CD1c-positive myeloid dendritic cell (primary cell): ENCODE measurements at regions not wholly inside any gene's neighbourhood (a gene's known extent, or its start where the extent isn't known, plus 50 kb on each side); places are given as distances from the start of the nearest gene placed in this dataset.
"Not testable (repeated sequence)": the region's sequence is repeated elsewhere in the genome, so short reads cannot be mapped to it uniquely, and the experiment has no call there.

Source experiments
- DNase-seq: peaks from one replicate; pipeline ENCODE4 v3.0.0-alpha.2; 2016; ENCODE audit errors: extremely low spot score

DNA sequence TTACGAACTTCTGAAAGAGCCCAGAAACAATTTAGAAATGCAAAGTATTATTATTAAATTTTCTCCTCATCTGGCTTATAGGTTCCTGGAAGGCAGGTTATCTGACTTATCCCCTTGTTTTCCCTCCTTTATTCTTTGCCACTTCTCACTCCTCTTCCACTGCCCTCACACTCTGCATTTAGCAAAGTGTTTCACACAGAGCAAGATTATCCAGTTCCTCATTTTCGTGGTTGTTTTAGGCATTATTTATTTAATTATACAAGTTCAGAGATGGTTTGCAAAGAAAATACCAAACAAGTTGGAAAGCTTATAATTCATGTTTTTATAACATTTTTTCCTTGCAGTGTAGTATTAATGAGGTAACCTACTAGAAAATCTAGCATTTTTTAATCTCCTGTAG, 544.9 kb downstream of the NSUN3 start:
- no peak for DNase-seq

- no peak for DNase-seq
These were observed 547.0 kb downstream of the NSUN3 start for GRCh38 chr3:94609908-94610307.

DNA sequence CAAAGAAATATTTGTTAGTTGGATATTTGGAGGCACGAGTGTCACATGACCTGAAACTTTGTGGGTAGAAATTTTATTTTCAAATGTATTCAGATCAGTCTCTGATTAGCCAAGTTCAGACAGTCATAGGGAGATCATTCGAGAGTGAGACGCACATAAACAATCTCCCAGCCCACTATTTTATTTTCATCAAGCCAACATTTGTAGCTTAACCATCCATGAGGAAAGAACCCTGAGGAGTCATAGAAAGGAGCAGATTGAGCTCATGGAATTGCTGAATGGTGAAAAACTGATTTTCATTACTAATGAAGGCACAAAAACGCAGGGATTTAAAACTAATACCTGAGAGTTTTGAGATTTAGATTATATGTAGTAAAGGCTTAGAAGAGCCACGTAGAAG, 548.7 kb downstream of the NSUN3 start:
- no peak for DNase-seq

- DNase-seq: no peak
These were observed 549.8 kb downstream of the NSUN3 start for GRCh38 chr3:94612631-94613030.

GRCh38 chr3:94614192-94614591, 551.3 kb downstream of the NSUN3 start:
- DNase-seq: no peak

- DNase-seq: no peak
These were observed 552.6 kb downstream of the NSUN3 start for GRCh38 chr3:94615275-94616065.

DNA sequence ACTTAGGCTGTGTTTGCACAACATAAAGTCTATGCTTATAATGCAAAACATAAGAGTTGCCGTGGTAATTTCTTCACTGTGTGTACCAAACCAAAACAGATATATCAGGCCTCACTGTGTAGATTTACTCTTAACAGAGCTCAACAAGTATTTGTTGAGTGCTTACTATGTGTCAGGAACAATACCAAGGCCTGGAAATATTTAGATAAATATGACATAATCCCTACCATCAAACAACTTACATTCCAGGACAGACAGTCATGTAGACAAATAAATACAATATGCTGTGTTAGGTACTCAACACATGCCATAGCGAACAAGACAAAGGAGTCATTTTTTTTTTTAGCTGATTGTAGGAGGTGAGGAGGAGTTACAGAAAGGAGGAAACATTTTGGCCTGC, 554.0 kb downstream of the NSUN3 start:
- DNase-seq: no peak

DNA sequence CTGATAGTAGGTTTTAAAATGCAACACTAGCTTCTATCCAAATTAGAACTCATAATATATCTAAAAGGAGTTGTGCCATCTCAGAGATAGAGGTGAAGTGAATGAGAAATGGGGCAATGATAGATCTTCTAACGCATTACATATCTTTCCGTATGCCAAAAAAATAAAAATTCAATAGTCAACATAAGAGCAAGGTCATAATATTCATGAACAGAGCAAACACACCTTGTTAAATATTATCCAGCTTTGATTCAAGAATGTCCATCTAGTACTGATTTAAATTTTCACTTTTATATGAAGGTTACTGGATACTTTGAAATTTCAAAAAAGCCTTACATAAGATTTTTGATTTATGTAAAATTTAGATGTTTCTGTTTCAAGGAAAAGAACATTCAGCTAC, 554.5 kb downstream of the NSUN3 start:
- no peak for DNase-seq

GRCh38 chr3:94619643-94620042, 556.8 kb downstream of the NSUN3 start:
- no peak for DNase-seq

GRCh38 chr3:94626573-94626972, 563.7 kb downstream of the NSUN3 start:
- no peak for DNase-seq

GRCh38 chr3:94627689-94628088, 564.8 kb downstream of the NSUN3 start:
- DNase-seq: no peak

DNA sequence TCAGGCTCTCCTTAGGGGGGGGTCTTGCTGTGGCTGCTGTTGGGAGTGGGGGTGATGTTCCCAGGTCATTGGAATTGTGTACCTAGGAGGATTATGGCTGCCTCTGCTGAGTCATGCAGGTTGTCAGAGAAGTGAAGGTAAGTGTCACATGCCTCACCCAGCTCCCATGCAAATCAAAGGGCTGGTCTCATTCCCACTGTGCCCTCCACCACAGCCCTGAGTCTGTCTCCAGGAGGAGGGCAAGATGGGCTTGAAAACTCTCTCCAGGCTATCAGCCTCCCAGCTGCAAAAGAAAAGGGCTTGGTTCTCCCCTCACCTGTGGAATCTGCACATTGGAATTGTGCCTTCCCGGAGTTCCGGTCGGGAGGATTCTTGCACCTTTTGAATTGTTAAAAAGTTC, 580.5 kb downstream of the NSUN3 start:
- DNase-seq: no peak

- no peak for DNase-seq
These were observed 582.9 kb downstream of the NSUN3 start for GRCh38 chr3:94645790-94646189.

GRCh38 chr3:94647131-94647530, 584.3 kb downstream of the NSUN3 start:
- no peak for DNase-seq

GRCh38 chr3:94648270-94649180, 585.7 kb downstream of the NSUN3 start:
- not testable (repeated sequence) for DNase-seq

DNA sequence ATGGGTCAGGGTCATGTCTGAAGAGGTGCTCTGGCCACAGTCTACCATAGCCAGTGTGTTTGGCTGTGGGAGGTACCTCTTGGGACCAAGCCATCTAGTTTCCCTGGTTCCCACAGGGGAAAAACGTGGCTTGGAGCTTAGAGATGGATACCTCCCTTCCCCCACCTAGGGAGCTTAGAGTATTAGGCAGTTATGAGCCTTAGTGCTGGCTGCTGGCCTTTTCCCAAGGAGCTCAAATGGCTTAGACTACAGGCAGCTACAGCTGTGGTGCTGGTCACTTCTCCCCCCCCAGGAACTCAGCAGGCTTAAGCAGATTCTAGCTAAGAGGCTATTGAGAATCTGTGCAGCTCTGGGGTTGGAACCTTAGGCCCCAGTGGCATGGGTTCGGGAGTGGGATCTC, 591.2 kb downstream of the NSUN3 start:
- DNase-seq: no peak

- DNase-seq: no peak
These were observed 603.1 kb downstream of the NSUN3 start for GRCh38 chr3:94665922-94666321.

GRCh38 chr3:94671078-94671477, 608.2 kb downstream of the NSUN3 start:
- DNase-seq: no peak

GRCh38 chr3:94673876-94674275, 611.0 kb downstream of the NSUN3 start:
- no peak for DNase-seq

DNA sequence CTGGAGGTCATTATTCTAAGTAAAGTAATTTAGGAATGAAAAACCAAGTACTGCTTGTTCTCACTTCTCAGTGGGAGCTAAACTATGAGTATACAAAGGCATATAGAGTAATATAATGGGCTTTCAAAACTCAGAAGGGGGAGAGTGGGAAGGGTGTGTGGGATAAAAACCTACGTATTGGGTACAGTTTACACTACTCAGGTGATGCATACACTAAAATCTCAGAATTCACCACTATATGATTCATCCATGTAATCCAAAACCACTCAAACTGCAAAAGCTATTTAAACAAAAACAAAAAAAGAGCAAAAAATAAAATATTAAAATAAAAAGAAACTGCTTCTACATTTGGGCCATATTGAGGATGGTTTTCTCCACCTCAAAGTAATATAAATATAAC, 623.3 kb downstream of the NSUN3 start:
- DNase-seq: no peak

- DNase-seq: no peak
These were observed 631.3 kb downstream of the NSUN3 start for GRCh38 chr3:94693997-94694640.

DNA sequence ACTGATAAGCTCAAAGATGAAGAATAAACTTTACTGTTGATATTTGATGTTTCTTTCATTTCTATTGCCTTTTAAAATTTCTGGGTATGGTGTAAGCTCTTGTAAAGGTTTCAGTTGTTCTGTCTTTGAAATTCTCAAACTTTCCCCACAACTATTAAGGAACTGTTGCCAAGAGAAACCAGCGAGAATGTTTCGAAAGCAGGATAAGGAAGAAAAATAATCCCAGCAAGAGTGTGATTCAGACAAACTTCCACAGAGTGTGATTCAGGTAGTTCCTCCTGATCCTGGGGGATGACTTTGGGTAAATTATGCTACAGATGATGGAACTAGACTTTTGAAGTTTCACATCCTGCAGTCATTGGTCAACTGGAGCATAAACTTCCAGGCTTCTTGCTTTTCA, 632.0 kb downstream of the NSUN3 start:
- DNase-seq: no peak

DNA sequence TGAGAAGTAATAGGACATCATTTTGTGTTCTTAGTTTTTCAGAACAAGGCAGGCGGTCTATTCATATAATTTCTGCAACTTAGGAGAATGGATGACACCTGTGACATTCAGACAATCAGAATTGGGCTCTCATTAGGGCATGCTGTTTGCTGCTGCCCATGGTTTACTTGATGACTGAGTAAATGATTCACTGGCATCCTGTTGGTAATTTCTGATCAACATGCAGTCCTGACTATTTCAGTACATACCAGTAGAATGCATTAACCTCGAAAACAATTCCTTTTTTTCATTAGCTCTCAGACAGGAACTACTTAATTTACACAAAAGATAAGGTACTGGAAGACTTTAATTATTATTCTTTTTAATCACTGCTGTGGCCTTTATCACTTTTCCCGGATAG, 641.6 kb downstream of the NSUN3 start:
- no peak for DNase-seq
